GM23338 (cell line): ENCODE measurements at regions not wholly inside any gene's neighbourhood (a gene's known extent, or its start where the extent isn't known, plus 50 kb on each side); places are given as distances from the start of the nearest gene placed in this dataset.

ENCODE experiments used
- ATAC-seq: fragments of 200-7000 bp; cut with Tn5 transposase; 3 replicates; pipeline ENCODE4 v1.9.1; 2020
- DNase-seq: peaks from one replicate; pipeline ENCODE4 v3.0.0-alpha.2; 2015; ENCODE audit warnings: low spot score
- H2AFZ ChIP-seq: fragments of 200-600 bp; sonication (generic); 2 replicates; pipeline ENCODE4 v1.8.0; 2016; ENCODE audit warnings: antibody characterized with exemption, mild to moderate bottlenecking, moderate library complexity
- H3F3A ChIP-seq: fragments of 200-600 bp; sonication (generic); replicated peaks from 2 replicates; pipeline ENCODE4 v1.8.0; 2017; ENCODE audit warnings: antibody characterized with exemption, mixed run types, low read depth
- H3K27ac ChIP-seq: fragments of 200-600 bp; sonication (generic); 2 replicates; pipeline ENCODE4 v1.6.1; 2016; ENCODE audit warnings: low read depth
- H3K27me3 ChIP-seq: fragments of 200-600 bp; sonication (generic); 2 replicates; pipeline ENCODE4 v1.8.0; 2016; ENCODE audit warnings: mild to moderate bottlenecking, mixed run types, moderate library complexity; ENCODE audit not compliant: insufficient read depth
- H3K36me3 ChIP-seq: fragments of 200-600 bp; sonication (generic); 2 replicates; pipeline ENCODE4 v1.8.0; 2016; ENCODE audit warnings: mild to moderate bottlenecking; ENCODE audit not compliant: insufficient read depth
- H3K4me1 ChIP-seq: fragments of 200-600 bp; sonication (generic); 2 replicates; pipeline ENCODE4 v1.8.0; 2016; ENCODE audit warnings: mild to moderate bottlenecking, moderate library complexity; ENCODE audit not compliant: insufficient read depth
- H3K4me2 ChIP-seq: fragments of 200-600 bp; sonication (generic); 2 replicates; pipeline ENCODE4 v1.7.1; 2017; ENCODE audit warnings: mixed run types
- H3K4me3 ChIP-seq: fragments of 200-600 bp; sonication (generic); 2 replicates; pipeline ENCODE4 v1.6.1; 2016; ENCODE audit warnings: mixed run types
- H3K79me2 ChIP-seq: fragments of 200-600 bp; sonication (generic); replicated peaks from 2 replicates; pipeline ENCODE4 v1.8.0; 2017; ENCODE audit warnings: mild to moderate bottlenecking; ENCODE audit not compliant: insufficient read depth
- H3K9me2 ChIP-seq: fragments of 200-600 bp; sonication (generic); 2 replicates; pipeline ENCODE4 v1.8.0; 2017; ENCODE audit not compliant: insufficient read depth
- H4K20me1 ChIP-seq: fragments of 200-600 bp; sonication (generic); replicated peaks from 2 replicates; pipeline ENCODE4 v1.8.0; 2017; ENCODE audit warnings: mild to moderate bottlenecking; ENCODE audit not compliant: insufficient read depth
- H3K27ac Mint-ChIP-seq: 2 replicates; pipeline ENCODE4 v1.8.0; 2020; ENCODE audit warnings: inconsistent platforms, mild to moderate bottlenecking, moderate library complexity, mixed read lengths
- H3K27me3 Mint-ChIP-seq: 3 replicates; pipeline ENCODE4 v1.8.0; 2022; ENCODE audit warnings: low read depth, mild to moderate bottlenecking, moderate library complexity, mixed read lengths, inconsistent platforms; ENCODE audit not compliant: insufficient read depth, poor library complexity
- H3K36me3 Mint-ChIP-seq: 3 replicates; pipeline ENCODE4 v1.8.0; 2021; ENCODE audit warnings: low read depth, mild to moderate bottlenecking, inconsistent platforms, moderate library complexity, mixed read lengths
- H3K4me1 Mint-ChIP-seq: 3 replicates; pipeline ENCODE4 v1.8.0; 2020; ENCODE audit warnings: mild to moderate bottlenecking, inconsistent platforms, mixed read lengths
- H3K4me3 Mint-ChIP-seq: 3 replicates; pipeline ENCODE4 v1.8.0; 2021; ENCODE audit warnings: moderate library complexity, mild to moderate bottlenecking, inconsistent platforms, mixed read lengths
- H3K9me3 Mint-ChIP-seq: 3 replicates; pipeline ENCODE4 v1.8.0; 2020; ENCODE audit warnings: moderate library complexity, mild to moderate bottlenecking, inconsistent platforms, mixed read lengths
- CREB1 ChIP-seq: fragments of 250-450 bp; sonication (Bioruptor Pico); IDR thresholded peaks from 2 replicates; pipeline ENCODE4 v1.5.0; 2020; ENCODE audit warnings: low read depth, mild to moderate bottlenecking, moderate library complexity
- CTCF ChIP-seq, 2 experiments: fragments of 200-600 bp in 1 of 2; sonication (generic) in 1 of 2; conservative IDR thresholded peaks; 2 replicates each; pipeline versions ENCODE4 v1.5.1 to v1.6.1; 2016 to 2017; ENCODE audit warnings: antibody characterized with exemption in 2 of 2, low read depth in 2 of 2, mild to moderate bottlenecking in 2 of 2, moderate library complexity in 1 of 2
- ETS1 ChIP-seq: IDR thresholded peaks from 2 replicates; pipeline ENCODE4 v1.6.1; 2016; ENCODE audit warnings: antibody characterized with exemption
- EZH2 ChIP-seq: fragments of 200-600 bp; sonication (generic); IDR thresholded peaks from one replicate; pipeline ENCODE4 v1.8.0; 2017; ENCODE audit warnings: antibody characterized with exemption, mild to moderate bottlenecking, low read depth; ENCODE audit not compliant: unreplicated experiment
- EZH2phosphoT487 ChIP-seq: fragments of 200-600 bp; sonication (generic); IDR thresholded peaks from one replicate; pipeline ENCODE4 v1.8.1; 2018; ENCODE audit warnings: antibody characterized with exemption; ENCODE audit not compliant: unreplicated experiment
- JUNB ChIP-seq: IDR thresholded peaks from one replicate; pipeline ENCODE4 v1.6.1; 2016; ENCODE audit warnings: antibody characterized with exemption; ENCODE audit not compliant: unreplicated experiment
- NANOG ChIP-seq: IDR thresholded peaks from 2 replicates; pipeline ENCODE4 v1.6.1; 2016; ENCODE audit warnings: antibody characterized with exemption, borderline replicate concordance
- POLR2AphosphoS5 ChIP-seq: IDR thresholded peaks from 2 replicates; pipeline ENCODE4 v1.6.1; 2016; ENCODE audit warnings: antibody characterized with exemption, low read depth
- REST ChIP-seq: IDR thresholded peaks from one replicate; pipeline ENCODE4 v1.6.1; 2018; ENCODE audit warnings: antibody characterized with exemption; ENCODE audit not compliant: unreplicated experiment
- STAT1 ChIP-seq: IDR thresholded peaks from one replicate; pipeline ENCODE4 v1.6.1; 2016; ENCODE audit warnings: antibody characterized with exemption; ENCODE audit not compliant: unreplicated experiment
- ZNF114 ChIP-seq: fragments of 250-450 bp; sonication (Bioruptor Pico); IDR thresholded peaks from 2 replicates; pipeline ENCODE4 v1.5.0; 2020; ENCODE audit warnings: mild to moderate bottlenecking, moderate library complexity
- ZNF331 ChIP-seq: fragments of 250-450 bp; sonication (Bioruptor Pico); IDR thresholded peaks from 2 replicates; pipeline ENCODE4 v1.5.0; 2020; ENCODE audit warnings: low read depth, mild to moderate bottlenecking, moderate library complexity
- ZNF462 ChIP-seq: fragments of 250-450 bp; sonication (Bioruptor Pico); IDR thresholded peaks from 2 replicates; pipeline ENCODE4 v1.5.0; 2020; ENCODE audit warnings: mild to moderate bottlenecking, moderate library complexity

GRCh38 chr9:23532282-23532681, 293.8 kb downstream of the ELAVL2 start:
- TF ChIP-seq POLR2AphosphoS5 (no peak), ETS1 (no peak), STAT1 (no peak), NANOG (no peak), EZH2 (no peak), ZNF114 (CRISPR knock-in tag) (no peak), CREB1 (no peak), ZNF462 (no peak), JUNB (no peak), REST (no peak), EZH2phosphoT487 (no peak), CTCF (conservative IDR thresholded peaks at IDR 0.05; ENCODE audit: low read depth in 2 of 2) (no peak), ZNF331 (CRISPR knock-in tag) (no peak)
- ATAC-seq, result no peak

More at GRCh38 chr9:23532282-23532681, 293.8 kb downstream of the ELAVL2 start:
- peaks cover 4% of the 10 kb centered on the region; the same call in 2 of the 3 replicates for H3K4me1 Mint-ChIP-seq
- H3K9me3 Mint-ChIP-seq, result no peaks in the 10 kb centered on the region
- peaks cover 3% of the 10 kb centered on the region for H3K27me3 Mint-ChIP-seq
- Histone ChIP-seq H3K9me2 (no peaks in the 10 kb centered on the region), H3F3A (no peaks in the 10 kb centered on the region), H3K79me2 (no peaks in the 10 kb centered on the region), H4K20me1 (no peaks in the 10 kb centered on the region), H3K4me3 (no peak overlapping the region), H3K4me2 (no peak overlapping the region), H3K27ac (no peak overlapping the region), H3K36me3 (no peaks in the 10 kb centered on the region), H3K4me1 (peaks cover 7% of the 10 kb centered on the region), H3K27me3 (peaks cover 9% of the 10 kb centered on the region), H2AFZ (no peak overlapping the region)
- H3K36me3 Mint-ChIP-seq, result no peaks in the 10 kb centered on the region
- DNase-seq, result no peak
- H3K27ac Mint-ChIP-seq, result no peak overlapping the region
- no peak overlapping the region for H3K4me3 Mint-ChIP-seq
